Right lobe of liver (tissue), 4 donors: ENCODE measurements at regions not wholly inside any gene's neighbourhood (a gene's known extent, or its start where the extent isn't known, plus 50 kb on each side); places are given as distances from the start of the nearest gene placed in this dataset.

Experiments
- CTCF ChIP-seq, 4 donors: fragments of 200-600 bp in 3 of 4; fragments of 450-650 bp in 1 of 4; IDR thresholded peaks; one replicate each; pipeline versions ENCODE4 v1.5.1 to v1.8.0; 2016 to 2022; ENCODE audit warnings: antibody characterized with exemption in 4 of 4, mild to moderate bottlenecking in 2 of 4
- POLR2A ChIP-seq: fragments of 450-650 bp; IDR thresholded peaks from one replicate; pipeline ENCODE4 v1.6.1; 2017; ENCODE audit warnings: antibody characterized with exemption, mild to moderate bottlenecking
- donor health status: DM: no; HTN: no; CAD: no.
- donor health status: DM: no; HTN: no; CAD: no.
- donor health status: DM: no; HTN: yes; CAD: no.

GRCh38 chr5:3394891-3395599 is 200.6 kb upstream of the IRX1 start:
- TF ChIP-seq CTCF (IDR thresholded peaks at IDR 0.05) = no peak
- no peak for TF ChIP-seq POLR2A
